PC-3 (cell line): ENCODE measurements at regions not wholly inside any gene's neighbourhood (a gene's known extent, or its start where the extent isn't known, plus 50 kb on each side); places are given as distances from the start of the nearest gene placed in this dataset.

Experiments
- EZH2 ChIP-seq: fragments of 300-600 bp; sonication (generic); IDR thresholded peaks from one replicate; pipeline ENCODE4 v1.6.1; 2017; ENCODE audit warnings: antibody characterized with exemption, mild to moderate bottlenecking, low read length; ENCODE audit not compliant: unreplicated experiment
- EZH2phosphoT487 ChIP-seq: fragments of 300-600 bp; sonication (generic); IDR thresholded peaks from 2 replicates; pipeline ENCODE4 v1.6.1; 2018; ENCODE audit warnings: mild to moderate bottlenecking, antibody characterized with exemption, low read length, borderline replicate concordance
- TF ChIP-seq, protein P1 (sequence below): fragments of 300-600 bp; sonication (generic); conservative IDR thresholded peaks from 2 replicates; pipeline ENCODE4 v1.5.1; 2017; ENCODE audit warnings: antibody characterized with exemption, low read depth, mild to moderate bottlenecking, low read length

DNA sequence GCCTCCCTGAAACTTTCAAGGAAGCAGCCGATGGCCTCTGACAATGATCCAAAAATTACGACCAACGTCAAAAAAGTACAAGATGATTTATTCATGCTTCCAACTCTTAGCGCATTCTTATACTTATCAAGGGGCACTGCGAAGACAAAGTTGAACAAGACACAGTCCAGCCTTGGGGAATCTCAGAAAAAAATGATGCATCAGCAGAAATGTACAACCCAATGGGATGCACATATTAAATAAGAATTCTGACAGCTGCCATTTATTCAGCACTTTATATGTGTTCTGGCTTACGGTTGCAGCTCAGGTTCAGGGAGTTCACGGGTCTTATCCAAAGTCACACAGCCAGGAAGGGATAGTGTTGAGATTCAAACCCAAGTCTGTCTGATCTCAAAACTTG is 96.0 kb upstream of the CPLX2 start:
- TF ChIP-seq, protein P1, sequence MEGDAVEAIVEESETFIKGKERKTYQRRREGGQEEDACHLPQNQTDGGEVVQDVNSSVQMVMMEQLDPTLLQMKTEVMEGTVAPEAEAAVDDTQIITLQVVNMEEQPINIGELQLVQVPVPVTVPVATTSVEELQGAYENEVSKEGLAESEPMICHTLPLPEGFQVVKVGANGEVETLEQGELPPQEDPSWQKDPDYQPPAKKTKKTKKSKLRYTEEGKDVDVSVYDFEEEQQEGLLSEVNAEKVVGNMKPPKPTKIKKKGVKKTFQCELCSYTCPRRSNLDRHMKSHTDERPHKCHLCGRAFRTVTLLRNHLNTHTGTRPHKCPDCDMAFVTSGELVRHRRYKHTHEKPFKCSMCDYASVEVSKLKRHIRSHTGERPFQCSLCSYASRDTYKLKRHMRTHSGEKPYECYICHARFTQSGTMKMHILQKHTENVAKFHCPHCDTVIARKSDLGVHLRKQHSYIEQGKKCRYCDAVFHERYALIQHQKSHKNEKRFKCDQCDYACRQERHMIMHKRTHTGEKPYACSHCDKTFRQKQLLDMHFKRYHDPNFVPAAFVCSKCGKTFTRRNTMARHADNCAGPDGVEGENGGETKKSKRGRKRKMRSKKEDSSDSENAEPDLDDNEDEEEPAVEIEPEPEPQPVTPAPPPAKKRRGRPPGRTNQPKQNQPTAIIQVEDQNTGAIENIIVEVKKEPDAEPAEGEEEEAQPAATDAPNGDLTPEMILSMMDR = no peak
- no peak for TF ChIP-seq EZH2phosphoT487
- no peak for TF ChIP-seq EZH2
